Esophagus muscularis mucosa (tissue), 4 donors: ENCODE measurements at regions not wholly inside any gene's neighbourhood (a gene's known extent, or its start where the extent isn't known, plus 50 kb on each side); places are given as distances from the start of the nearest gene placed in this dataset.

Experiments
- DNase-seq: peaks from one replicate; pipeline ENCODE4 v3.0.0-alpha.2; 2017; ENCODE audit errors: extremely low spot score
- H3K27ac ChIP-seq, 4 donors: fragments of 200-600 bp; sonication (generic); replicated peaks in 1 of 4; 1 replicate in 3 of 4; 2 replicates in 1 of 4; pipeline ENCODE4 v1.5.1; 2016 to 2019; ENCODE audit warnings: mild to moderate bottlenecking in 1 of 4
- H3K27me3 ChIP-seq, 4 donors: fragments of 200-600 bp; sonication (generic); one replicate each; pipeline versions ENCODE4 v1.5.1 to v1.6.0; 2016 to 2019
- H3K36me3 ChIP-seq, 4 donors: fragments of 200-600 bp; sonication (generic); one replicate each; pipeline ENCODE4 v1.5.1; 2016 to 2019
- H3K4me1 ChIP-seq, 4 donors: fragments of 200-600 bp; sonication (generic); one replicate each; pipeline ENCODE4 v1.5.1; 2016 to 2019
- H3K4me3 ChIP-seq, 4 donors: fragments of 200-600 bp; sonication (generic); 1 replicate in 2 of 4; 2 replicates in 2 of 4; pipeline ENCODE4 v1.5.1; 2016 to 2019; ENCODE audit warnings: mild to moderate bottlenecking in 4 of 4, moderate library complexity in 1 of 4
- H3K9me3 ChIP-seq, 4 donors: fragments of 200-600 bp; sonication (generic); 1 replicate in 3 of 4; 2 replicates in 1 of 4; pipeline ENCODE4 v1.5.1; 2016 to 2019
- CTCF ChIP-seq, 3 experiments: fragments of 200-600 bp in 2 of 3; fragments of 450-650 bp in 1 of 3; sonication (generic) in 2 of 3; IDR thresholded peaks; one replicate each; pipeline ENCODE4 v1.5.1; 2017 to 2019; ENCODE audit warnings: antibody characterized with exemption in 3 of 3, mild to moderate bottlenecking in 2 of 3, moderate library complexity in 1 of 3
- EP300 ChIP-seq: sonication (generic); formaldehyde crosslinking; IDR thresholded peaks from one replicate; pipeline ENCODE4 v1.6.1; 2017; ENCODE audit warnings: antibody characterized with exemption
- POLR2A ChIP-seq: fragments of 450-650 bp; IDR thresholded peaks from one replicate; pipeline ENCODE4 v1.6.1; 2017; ENCODE audit warnings: antibody characterized with exemption, moderate library complexity, mild to moderate bottlenecking, low read depth
- POLR2AphosphoS5 ChIP-seq, 2 donors: sonication (generic); formaldehyde crosslinking; IDR thresholded peaks; one replicate each; pipeline ENCODE4 v1.6.1; 2017; ENCODE audit warnings: antibody characterized with exemption in 2 of 2
- WGBS: methylation state at CpG from one replicate; pipeline ENCODE4 v1.1.5; 2018; 5-methylcytosine and 5-hydroxymethylcytosine counted together
- intact Hi-C: fragments of 100-400 bp; cut with DNase I; formaldehyde crosslinking; loops from one replicate; pipeline ENCODE4 v1.15.1; 2023

GRCh38 chr5:67561151-67561932 is 364.7 kb upstream of the CD180 start:
- 71% methylated on average over 1 of the region's 1 CpG for WGBS
- Histone ChIP-seq H3K9me3 (peaks cover 0 to 33% (median 14%) of the 10 kb centered on the region in 4 donors), H3K4me3 (no peak overlapping the region), H3K27ac (no peak overlapping the region), H3K4me1 (peaks cover 0 to 11% (median 8%) of the 10 kb centered on the region in 4 donors), H3K27me3 (no peaks in the 10 kb centered on the region), H3K36me3 (no peaks in the 10 kb centered on the region)
- TF ChIP-seq POLR2A = no peak
- no peak for TF ChIP-seq CTCF (IDR thresholded peaks at IDR 0.05)
- no peak for TF ChIP-seq EP300
- no peak for TF ChIP-seq POLR2AphosphoS5 (IDR thresholded peaks at IDR 0.05)
- no peak for DNase-seq
- intact Hi-C loops = no loop called here

- Histone ChIP-seq H3K9me3 (no peaks in the 10 kb centered on the region), H3K27me3 (no peaks in the 10 kb centered on the region), H3K36me3 (no peaks in the 10 kb centered on the region), H3K4me1 (peaks cover 0 to 24% (median 22%) of the 10 kb centered on the region in 4 donors), H3K27ac (no peak overlapping the region), H3K4me3 (no peak overlapping the region)
- WGBS = 75% methylated on average over 1 of the region's 1 CpG
- no peak for DNase-seq
- intact Hi-C loops = no loop called here
- TF ChIP-seq POLR2AphosphoS5 (IDR thresholded peaks at IDR 0.05) (no peak), EP300 (no peak), POLR2A (no peak), CTCF (IDR thresholded peaks at IDR 0.05) (no peak)
These were observed 356.2 kb upstream of the CD180 start for GRCh38 chr5:67552773-67553172.

GRCh38 chr5:67549947-67550346 is 353.3 kb upstream of the CD180 start:
- Histone ChIP-seq H3K4me1 (peaks cover 0 to 31% (median 22%) of the 10 kb centered on the region in 4 donors), H3K4me3 (no peak overlapping the region), H3K36me3 (no peaks in the 10 kb centered on the region), H3K27ac (no peak overlapping the region), H3K9me3 (no peaks in the 10 kb centered on the region), H3K27me3 (no peaks in the 10 kb centered on the region)
- no peak for DNase-seq
- intact Hi-C loops = no loop called here
- TF ChIP-seq POLR2AphosphoS5 (IDR thresholded peaks at IDR 0.05) = no peak
- 92% methylated on average over 4 of the region's 4 CpGs for WGBS

GRCh38 chr5:67549296-67549618 is 352.7 kb upstream of the CD180 start:
- peak overlapping the region in 2 of 4 donors; percentile 31 to 36 for H3K27ac ChIP-seq

More at GRCh38 chr5:67549296-67549618, 352.7 kb upstream of the CD180 start:
- intact Hi-C loops = no loop called here
- Histone ChIP-seq H3K4me3 (no peak overlapping the region), H3K27me3 (no peaks in the 10 kb centered on the region), H3K36me3 (no peaks in the 10 kb centered on the region), H3K9me3 (no peaks in the 10 kb centered on the region), H3K4me1 (peaks cover 0 to 31% (median 22%) of the 10 kb centered on the region in 4 donors)
- WGBS = 35% methylated on average over 3 of the region's 3 CpGs
- TF ChIP-seq POLR2AphosphoS5 (IDR thresholded peaks at IDR 0.05) (no peak), CTCF (IDR thresholded peaks at IDR 0.05) (no peak)
- no peak for DNase-seq
